HG02981 (cell line): ENCODE measurements at regions not wholly inside any gene's neighbourhood (a gene's known extent, or its start where the extent isn't known, plus 50 kb on each side); places are given as distances from the start of the nearest gene placed in this dataset.
"Not testable (repeated sequence)": the region's sequence is repeated elsewhere in the genome, so short reads cannot be mapped to it uniquely, and the experiment has no call there.

Experiments
- ATAC-seq: cut with Tn5 transposase; IDR thresholded peaks from one replicate; pipeline ENCODE4 v1.9.1; 2021; ENCODE audit warnings: mild to moderate bottlenecking, moderate library complexity; ENCODE audit not compliant: unreplicated experiment

- ATAC-seq = no peak
Observed at GRCh38 chr1:229002451-229002960, 267.2 kb downstream of the RHOU start.

- ATAC-seq = no peak
Observed at GRCh38 chr1:229003233-229004031, 267.5 kb upstream of the RAB4A start.

GRCh38 chr1:229004066-229004833 is 266.7 kb upstream of the RAB4A start:
- no peak for ATAC-seq

GRCh38 chr1:229005097-229005496 is 265.8 kb upstream of the RAB4A start:
- no peak for ATAC-seq

GRCh38 chr1:229005556-229005955 is 265.4 kb upstream of the RAB4A start:
- no peak for ATAC-seq

GRCh38 chr1:229006121-229006870 is 264.6 kb upstream of the RAB4A start:
- ATAC-seq = no peak

- ATAC-seq = no peak
Observed at GRCh38 chr1:229007167-229007566, 263.7 kb upstream of the RAB4A start.

GRCh38 chr1:229007701-229008100 is 263.2 kb upstream of the RAB4A start:
- ATAC-seq = no peak

- ATAC-seq = not testable (repeated sequence)
Observed at GRCh38 chr1:229008347-229008746, 262.6 kb upstream of the RAB4A start.

GRCh38 chr1:229011022-229011421 is 259.9 kb upstream of the RAB4A start:
- ATAC-seq = no peak

GRCh38 chr1:229012823-229013222 is 258.1 kb upstream of the RAB4A start:
- ATAC-seq = no peak

- no peak for ATAC-seq
Observed at GRCh38 chr1:229013981-229014380, 256.9 kb upstream of the RAB4A start.

- no peak for ATAC-seq
Observed at GRCh38 chr1:229015806-229016205, 255.1 kb upstream of the RAB4A start.

- no peak for ATAC-seq
Observed at GRCh38 chr1:229017091-229017490, 253.8 kb upstream of the RAB4A start.

GRCh38 chr1:229018674-229019295 is 252.1 kb upstream of the RAB4A start:
- no peak for ATAC-seq

GRCh38 chr1:229019663-229020271 is 251.1 kb upstream of the RAB4A start:
- no peak for ATAC-seq

GRCh38 chr1:229021034-229021433 is 249.9 kb upstream of the RAB4A start:
- ATAC-seq = not testable (repeated sequence)

GRCh38 chr1:229022595-229023333 is 248.1 kb upstream of the RAB4A start:
- ATAC-seq = no peak

GRCh38 chr1:229023651-229024300 is 247.1 kb upstream of the RAB4A start:
- ATAC-seq = no peak
